ENCODE measurements at regions not wholly inside any gene's neighbourhood (a gene's known extent, or its start where the extent isn't known, plus 50 kb on each side); places are given as distances from the start of the nearest gene placed in this dataset.
A peak's percentile ranks its signal among the peaks of the same experiment; 100 is the strongest.

DNA sequence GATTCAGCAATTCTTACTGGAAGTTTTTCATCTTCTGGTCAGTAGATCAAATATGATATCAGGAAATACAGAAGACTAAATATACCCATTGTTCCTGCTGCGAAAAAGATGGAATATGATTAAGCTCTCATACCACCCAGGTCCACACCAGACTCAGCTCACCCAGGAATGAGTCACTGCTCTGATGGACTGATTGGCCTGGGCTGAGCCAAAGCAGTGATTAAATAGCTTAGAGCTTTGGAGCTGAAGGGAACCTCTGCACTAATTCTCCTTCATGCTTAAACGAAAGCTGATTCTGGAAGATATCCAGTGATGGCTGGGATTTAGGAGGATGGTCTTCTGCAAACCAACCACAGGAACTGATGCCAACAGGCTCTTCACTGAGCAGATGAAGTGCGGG, 62.0 kb upstream of the SYT1 start:
- Histone ChIP-seq H3K27me3 (no peaks in the 10 kb centered on the region), H3K4me3 (ENCODE audit: low read depth, low read length) (no peak overlapping the region), H3K36me3 (no peaks in the 10 kb centered on the region), H3K4me1 (peaks cover 15% of the 10 kb centered on the region), H3K9me3 (no peaks in the 10 kb centered on the region)
- DNase-seq: peak; percentile 78
- TF ChIP-seq, protein P1, sequence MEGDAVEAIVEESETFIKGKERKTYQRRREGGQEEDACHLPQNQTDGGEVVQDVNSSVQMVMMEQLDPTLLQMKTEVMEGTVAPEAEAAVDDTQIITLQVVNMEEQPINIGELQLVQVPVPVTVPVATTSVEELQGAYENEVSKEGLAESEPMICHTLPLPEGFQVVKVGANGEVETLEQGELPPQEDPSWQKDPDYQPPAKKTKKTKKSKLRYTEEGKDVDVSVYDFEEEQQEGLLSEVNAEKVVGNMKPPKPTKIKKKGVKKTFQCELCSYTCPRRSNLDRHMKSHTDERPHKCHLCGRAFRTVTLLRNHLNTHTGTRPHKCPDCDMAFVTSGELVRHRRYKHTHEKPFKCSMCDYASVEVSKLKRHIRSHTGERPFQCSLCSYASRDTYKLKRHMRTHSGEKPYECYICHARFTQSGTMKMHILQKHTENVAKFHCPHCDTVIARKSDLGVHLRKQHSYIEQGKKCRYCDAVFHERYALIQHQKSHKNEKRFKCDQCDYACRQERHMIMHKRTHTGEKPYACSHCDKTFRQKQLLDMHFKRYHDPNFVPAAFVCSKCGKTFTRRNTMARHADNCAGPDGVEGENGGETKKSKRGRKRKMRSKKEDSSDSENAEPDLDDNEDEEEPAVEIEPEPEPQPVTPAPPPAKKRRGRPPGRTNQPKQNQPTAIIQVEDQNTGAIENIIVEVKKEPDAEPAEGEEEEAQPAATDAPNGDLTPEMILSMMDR (IDR thresholded peaks at IDR 0.05; ENCODE audit: low read depth, low read length): no peak

DNA sequence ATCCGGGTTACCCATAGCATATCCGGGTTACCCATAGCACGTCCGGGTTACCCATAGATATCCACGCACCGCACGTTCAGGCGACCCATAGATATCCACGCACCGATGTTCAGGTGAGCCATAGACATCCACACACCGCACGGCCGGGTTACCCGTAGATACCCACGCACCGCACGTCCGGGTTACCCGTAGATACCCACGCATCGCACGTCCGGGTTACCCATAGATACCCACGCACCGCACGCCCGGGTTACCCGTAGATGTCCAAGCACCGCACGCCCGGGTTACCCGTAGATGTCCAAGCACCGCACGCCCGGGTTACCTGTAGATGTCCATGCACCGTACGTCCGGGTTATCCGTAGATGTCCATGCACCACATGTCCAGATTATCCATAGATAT, 60.3 kb upstream of the SYT1 start:
- peaks cover 15% of the 10 kb centered on the region for H3K4me1 ChIP-seq
- no peak overlapping the region for H3K4me3 ChIP-seq (ENCODE audit: low read depth, low read length)
- H3K27me3 ChIP-seq: no peaks in the 10 kb centered on the region
- no peaks in the 10 kb centered on the region for H3K9me3 ChIP-seq
- no peaks in the 10 kb centered on the region for H3K36me3 ChIP-seq
- DNase-seq: no peak
- TF ChIP-seq, protein P1 (IDR thresholded peaks at IDR 0.05; ENCODE audit: low read depth, low read length): no peak

Measured in BE2C (cell line).